Neural progenitor cell (in vitro differentiated cells): ENCODE measurements at regions not wholly inside any gene's neighbourhood (a gene's known extent, or its start where the extent isn't known, plus 50 kb on each side); places are given as distances from the start of the nearest gene placed in this dataset.

ENCODE experiments used
- EZH2 ChIP-seq: fragments of 200-600 bp; sonication (generic); IDR thresholded peaks from 2 replicates; pipeline ENCODE4 v1.6.1; 2017; ENCODE audit warnings: antibody characterized with exemption, mild to moderate bottlenecking, moderate library complexity
- EZH2phosphoT487 ChIP-seq: fragments of 200-600 bp; sonication (generic); IDR thresholded peaks from 2 replicates; pipeline ENCODE4 v1.6.1; 2017; ENCODE audit warnings: antibody characterized with exemption
- TF ChIP-seq, protein P1 (sequence below): fragments of 200-600 bp; sonication (generic); IDR thresholded peaks from 2 replicates; pipeline ENCODE4 v1.5.1; 2017; ENCODE audit warnings: antibody characterized with exemption, mild to moderate bottlenecking

DNA sequence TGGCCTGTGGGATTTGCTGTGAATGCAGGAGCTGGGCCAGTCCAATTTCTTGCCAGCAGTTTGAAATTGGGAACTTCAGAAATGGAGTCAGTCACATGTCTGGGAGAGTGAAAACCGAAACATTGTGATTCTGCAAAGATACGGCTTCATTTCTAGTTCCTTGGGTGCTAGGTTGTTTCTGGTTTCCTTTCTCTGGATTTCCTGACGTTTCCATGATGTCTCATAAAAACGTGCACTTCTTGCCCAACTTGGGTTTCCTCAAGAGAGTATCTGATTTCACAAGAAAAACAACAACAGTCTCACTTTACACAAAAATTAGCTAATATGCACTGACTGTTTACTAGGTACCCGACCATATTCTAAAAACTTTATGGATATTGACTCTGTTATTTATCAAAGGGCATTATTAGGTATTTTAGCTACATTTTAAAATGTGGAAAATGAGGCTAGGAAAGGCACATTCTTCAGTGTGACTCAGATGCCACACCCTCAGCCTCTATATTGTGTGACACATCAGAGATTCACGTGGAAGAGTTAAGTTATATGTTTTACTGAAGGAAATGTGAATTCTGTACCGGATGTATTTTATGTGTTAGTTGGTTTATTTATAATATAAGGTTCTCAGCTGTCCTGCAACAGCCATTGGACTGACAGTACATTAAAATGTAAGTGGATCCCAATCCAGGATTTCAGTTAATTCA, 225.0 kb upstream of the PUDP start:
- TF ChIP-seq, protein P1, sequence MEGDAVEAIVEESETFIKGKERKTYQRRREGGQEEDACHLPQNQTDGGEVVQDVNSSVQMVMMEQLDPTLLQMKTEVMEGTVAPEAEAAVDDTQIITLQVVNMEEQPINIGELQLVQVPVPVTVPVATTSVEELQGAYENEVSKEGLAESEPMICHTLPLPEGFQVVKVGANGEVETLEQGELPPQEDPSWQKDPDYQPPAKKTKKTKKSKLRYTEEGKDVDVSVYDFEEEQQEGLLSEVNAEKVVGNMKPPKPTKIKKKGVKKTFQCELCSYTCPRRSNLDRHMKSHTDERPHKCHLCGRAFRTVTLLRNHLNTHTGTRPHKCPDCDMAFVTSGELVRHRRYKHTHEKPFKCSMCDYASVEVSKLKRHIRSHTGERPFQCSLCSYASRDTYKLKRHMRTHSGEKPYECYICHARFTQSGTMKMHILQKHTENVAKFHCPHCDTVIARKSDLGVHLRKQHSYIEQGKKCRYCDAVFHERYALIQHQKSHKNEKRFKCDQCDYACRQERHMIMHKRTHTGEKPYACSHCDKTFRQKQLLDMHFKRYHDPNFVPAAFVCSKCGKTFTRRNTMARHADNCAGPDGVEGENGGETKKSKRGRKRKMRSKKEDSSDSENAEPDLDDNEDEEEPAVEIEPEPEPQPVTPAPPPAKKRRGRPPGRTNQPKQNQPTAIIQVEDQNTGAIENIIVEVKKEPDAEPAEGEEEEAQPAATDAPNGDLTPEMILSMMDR: no peak
- TF ChIP-seq EZH2phosphoT487: no peak
- TF ChIP-seq EZH2: no peak
